ENCODE measurements at regions not wholly inside any gene's neighbourhood (a gene's known extent, or its start where the extent isn't known, plus 50 kb on each side); places are given as distances from the start of the nearest gene placed in this dataset.
"Not testable (repeated sequence)": the region's sequence is repeated elsewhere in the genome, so short reads cannot be mapped to it uniquely, and the experiment has no call there.

GRCh38 chr2:51299370-51299769, 267.4 kb upstream of the NRXN1 start:
- no peak overlapping the region for H3K27ac ChIP-seq (ENCODE audit: low read depth, low read length)
- no peak overlapping the region for H3K9ac ChIP-seq (ENCODE audit: low read length in 5 of 5)
- no peak overlapping the region for H3K4me3 ChIP-seq (ENCODE audit: low read depth in 1 of 5, low read length in 5 of 5)
- no peaks in the 10 kb centered on the region for H3K36me3 ChIP-seq (ENCODE audit: control insufficient read depth in 5 of 5, insufficient read depth in 5 of 5, low read length in 5 of 5)
- no peaks in the 10 kb centered on the region for H3K4me1 ChIP-seq (ENCODE audit: control insufficient read depth in 5 of 5, insufficient read depth in 5 of 5, low read length in 5 of 5)
- no peaks in the 10 kb centered on the region for H3K9me3 ChIP-seq (ENCODE audit: control insufficient read depth in 5 of 5, low read length in 5 of 5)
- no peaks in the 10 kb centered on the region for H3K27me3 ChIP-seq (ENCODE audit: control insufficient read depth in 5 of 5, insufficient read depth in 4 of 5, low read length in 5 of 5)

GRCh38 chr2:51297488-51297887, 265.6 kb upstream of the NRXN1 start:
- no peak overlapping the region for H3K27ac ChIP-seq (ENCODE audit: low read depth, low read length)
- no peaks in the 10 kb centered on the region for H3K9me3 ChIP-seq (ENCODE audit: control insufficient read depth in 5 of 5, low read length in 5 of 5)
- no peak overlapping the region for H3K9ac ChIP-seq (ENCODE audit: low read length in 5 of 5)
- H3K4me1 ChIP-seq (ENCODE audit: control insufficient read depth in 5 of 5, insufficient read depth in 5 of 5, low read length in 5 of 5), result no peaks in the 10 kb centered on the region
- no peaks in the 10 kb centered on the region for H3K27me3 ChIP-seq (ENCODE audit: control insufficient read depth in 5 of 5, insufficient read depth in 4 of 5, low read length in 5 of 5)
- H3K36me3 ChIP-seq (ENCODE audit: control insufficient read depth in 5 of 5, insufficient read depth in 5 of 5, low read length in 5 of 5), result no peaks in the 10 kb centered on the region
- H3K4me3 ChIP-seq (ENCODE audit: low read depth in 1 of 5, low read length in 5 of 5), result no peak overlapping the region

- Histone ChIP-seq H3K9ac (ENCODE audit: low read length in 5 of 5) (no peak overlapping the region), H3K27me3 (ENCODE audit: control insufficient read depth in 5 of 5, insufficient read depth in 4 of 5, low read length in 5 of 5) (no peaks in the 10 kb centered on the region), H3K36me3 (ENCODE audit: control insufficient read depth in 5 of 5, insufficient read depth in 5 of 5, low read length in 5 of 5) (no peaks in the 10 kb centered on the region), H3K27ac (ENCODE audit: low read depth, low read length) (no peak overlapping the region), H3K9me3 (ENCODE audit: control insufficient read depth in 5 of 5, low read length in 5 of 5) (no peaks in the 10 kb centered on the region), H3K4me1 (ENCODE audit: control insufficient read depth in 5 of 5, insufficient read depth in 5 of 5, low read length in 5 of 5) (no peaks in the 10 kb centered on the region), H3K4me3 (ENCODE audit: low read depth in 1 of 5, low read length in 5 of 5) (no peak overlapping the region)
Measured at GRCh38 chr2:51293566-51294200, 261.8 kb upstream of the NRXN1 start.

GRCh38 chr2:51291762-51292551, 260.0 kb upstream of the NRXN1 start:
- H3K9me3 ChIP-seq (ENCODE audit: control insufficient read depth in 5 of 5, low read length in 5 of 5), result no peaks in the 10 kb centered on the region
- H3K4me3 ChIP-seq (ENCODE audit: low read depth in 1 of 5, low read length in 5 of 5), result no peak overlapping the region
- no peak overlapping the region for H3K9ac ChIP-seq (ENCODE audit: low read length in 5 of 5)
- no peaks in the 10 kb centered on the region for H3K36me3 ChIP-seq (ENCODE audit: control insufficient read depth in 5 of 5, insufficient read depth in 5 of 5, low read length in 5 of 5)
- H3K27me3 ChIP-seq (ENCODE audit: control insufficient read depth in 5 of 5, insufficient read depth in 4 of 5, low read length in 5 of 5), result no peaks in the 10 kb centered on the region
- no peak overlapping the region for H3K27ac ChIP-seq (ENCODE audit: low read depth, low read length)
- no peaks in the 10 kb centered on the region for H3K4me1 ChIP-seq (ENCODE audit: control insufficient read depth in 5 of 5, insufficient read depth in 5 of 5, low read length in 5 of 5)

GRCh38 chr2:51290725-51291124, 258.8 kb upstream of the NRXN1 start:
- Histone ChIP-seq H3K4me3 (ENCODE audit: low read depth in 1 of 5, low read length in 5 of 5) (no peak overlapping the region), H3K9ac (ENCODE audit: low read length in 5 of 5) (no peak overlapping the region), H3K27ac (ENCODE audit: low read depth, low read length) (no peak overlapping the region), H3K4me1 (ENCODE audit: control insufficient read depth in 5 of 5, insufficient read depth in 5 of 5, low read length in 5 of 5) (no peaks in the 10 kb centered on the region), H3K27me3 (ENCODE audit: control insufficient read depth in 5 of 5, insufficient read depth in 4 of 5, low read length in 5 of 5) (no peaks in the 10 kb centered on the region), H3K36me3 (ENCODE audit: control insufficient read depth in 5 of 5, insufficient read depth in 5 of 5, low read length in 5 of 5) (no peaks in the 10 kb centered on the region), H3K9me3 (ENCODE audit: control insufficient read depth in 5 of 5, low read length in 5 of 5) (no peaks in the 10 kb centered on the region)

GRCh38 chr2:51289045-51289444, 257.1 kb upstream of the NRXN1 start:
- Histone ChIP-seq H3K4me1 (ENCODE audit: control insufficient read depth in 5 of 5, insufficient read depth in 5 of 5, low read length in 5 of 5) (no peaks in the 10 kb centered on the region), H3K36me3 (ENCODE audit: control insufficient read depth in 5 of 5, insufficient read depth in 5 of 5, low read length in 5 of 5) (no peaks in the 10 kb centered on the region), H3K27ac (ENCODE audit: low read depth, low read length) (no peak overlapping the region), H3K4me3 (ENCODE audit: low read depth in 1 of 5, low read length in 5 of 5) (no peak overlapping the region), H3K27me3 (ENCODE audit: control insufficient read depth in 5 of 5, insufficient read depth in 4 of 5, low read length in 5 of 5) (no peaks in the 10 kb centered on the region), H3K9me3 (ENCODE audit: control insufficient read depth in 5 of 5, low read length in 5 of 5) (no peaks in the 10 kb centered on the region), H3K9ac (ENCODE audit: low read length in 5 of 5) (no peak overlapping the region)

GRCh38 chr2:51268191-51268590, 236.3 kb upstream of the NRXN1 start:
- Histone ChIP-seq H3K27me3 (ENCODE audit: control insufficient read depth in 5 of 5, insufficient read depth in 4 of 5, low read length in 5 of 5) (no peaks in the 10 kb centered on the region), H3K9me3 (ENCODE audit: control insufficient read depth in 5 of 5, low read length in 5 of 5) (peaks cover 0 to 6% (median 3%) of the 10 kb centered on the region in 5 donors), H3K4me1 (ENCODE audit: control insufficient read depth in 5 of 5, insufficient read depth in 5 of 5, low read length in 5 of 5) (no peaks in the 10 kb centered on the region), H3K27ac (ENCODE audit: low read depth, low read length) (no peak overlapping the region), H3K9ac (ENCODE audit: low read length in 5 of 5) (no peak overlapping the region), H3K4me3 (ENCODE audit: low read depth in 1 of 5, low read length in 5 of 5) (no peak overlapping the region), H3K36me3 (ENCODE audit: control insufficient read depth in 5 of 5, insufficient read depth in 5 of 5, low read length in 5 of 5) (no peaks in the 10 kb centered on the region)

- no peaks in the 10 kb centered on the region for H3K4me1 ChIP-seq (ENCODE audit: control insufficient read depth in 5 of 5, insufficient read depth in 5 of 5, low read length in 5 of 5)
- H3K9ac ChIP-seq (ENCODE audit: low read length in 5 of 5), result no peak overlapping the region
- H3K27ac ChIP-seq (ENCODE audit: low read depth, low read length), result no peak overlapping the region
- no peaks in the 10 kb centered on the region for H3K27me3 ChIP-seq (ENCODE audit: control insufficient read depth in 5 of 5, insufficient read depth in 4 of 5, low read length in 5 of 5)
- peaks cover 0 to 6% (median 3%) of the 10 kb centered on the region in 5 donors for H3K9me3 ChIP-seq (ENCODE audit: control insufficient read depth in 5 of 5, low read length in 5 of 5)
- H3K4me3 ChIP-seq (ENCODE audit: low read depth in 1 of 5, low read length in 5 of 5), result no peak overlapping the region
- no peaks in the 10 kb centered on the region for H3K36me3 ChIP-seq (ENCODE audit: control insufficient read depth in 5 of 5, insufficient read depth in 5 of 5, low read length in 5 of 5)
Measured at GRCh38 chr2:51265539-51265938, 233.6 kb upstream of the NRXN1 start.

GRCh38 chr2:51263951-51264350, 232.0 kb upstream of the NRXN1 start:
- Histone ChIP-seq H3K4me3 (ENCODE audit: low read depth in 1 of 5, low read length in 5 of 5) (no peak overlapping the region), H3K27ac (ENCODE audit: low read depth, low read length) (no peak overlapping the region), H3K27me3 (ENCODE audit: control insufficient read depth in 5 of 5, insufficient read depth in 4 of 5, low read length in 5 of 5) (no peaks in the 10 kb centered on the region), H3K36me3 (ENCODE audit: control insufficient read depth in 5 of 5, insufficient read depth in 5 of 5, low read length in 5 of 5) (no peaks in the 10 kb centered on the region), H3K4me1 (ENCODE audit: control insufficient read depth in 5 of 5, insufficient read depth in 5 of 5, low read length in 5 of 5) (no peaks in the 10 kb centered on the region), H3K9ac (ENCODE audit: low read length in 5 of 5) (no peak overlapping the region), H3K9me3 (ENCODE audit: control insufficient read depth in 5 of 5, low read length in 5 of 5) (no peaks in the 10 kb centered on the region)

GRCh38 chr2:51263101-51263500, 231.2 kb upstream of the NRXN1 start:
- not testable (repeated sequence) for H3K4me3 ChIP-seq (ENCODE audit: low read depth in 1 of 5, low read length in 5 of 5); H3K9ac ChIP-seq (ENCODE audit: low read length in 5 of 5); H3K4me1 ChIP-seq (ENCODE audit: control insufficient read depth in 5 of 5, insufficient read depth in 5 of 5, low read length in 5 of 5); H3K9me3 ChIP-seq (ENCODE audit: control insufficient read depth in 5 of 5, low read length in 5 of 5); H3K27me3 ChIP-seq (ENCODE audit: control insufficient read depth in 5 of 5, insufficient read depth in 4 of 5, low read length in 5 of 5); H3K27ac ChIP-seq (ENCODE audit: low read depth, low read length); H3K36me3 ChIP-seq (ENCODE audit: control insufficient read depth in 5 of 5, insufficient read depth in 5 of 5, low read length in 5 of 5)

Measured in subcutaneous abdominal adipose tissue (tissue), 5 donors.